Ovary (tissue), 3 donors: ENCODE measurements at regions not wholly inside any gene's neighbourhood (a gene's known extent, or its start where the extent isn't known, plus 50 kb on each side); places are given as distances from the start of the nearest gene placed in this dataset.

ENCODE experiments used
- POLR2A ChIP-seq: fragments of 450-650 bp; IDR thresholded peaks from one replicate; pipeline ENCODE4 v1.6.1; 2017; ENCODE audit warnings: antibody characterized with exemption, mild to moderate bottlenecking, moderate library complexity
- TF ChIP-seq, protein P1 (sequence below), 3 donors: fragments of 450-650 bp in 2 of 3; fragments of 200-600 bp in 1 of 3; IDR thresholded peaks; one replicate each; pipeline versions ENCODE4 v1.5.1 to v1.8.0; 2016 to 2022; ENCODE audit warnings: antibody characterized with exemption in 3 of 3, mild to moderate bottlenecking in 1 of 3
- donor health status: DM: no; HTN: no; CAD: no.

DNA sequence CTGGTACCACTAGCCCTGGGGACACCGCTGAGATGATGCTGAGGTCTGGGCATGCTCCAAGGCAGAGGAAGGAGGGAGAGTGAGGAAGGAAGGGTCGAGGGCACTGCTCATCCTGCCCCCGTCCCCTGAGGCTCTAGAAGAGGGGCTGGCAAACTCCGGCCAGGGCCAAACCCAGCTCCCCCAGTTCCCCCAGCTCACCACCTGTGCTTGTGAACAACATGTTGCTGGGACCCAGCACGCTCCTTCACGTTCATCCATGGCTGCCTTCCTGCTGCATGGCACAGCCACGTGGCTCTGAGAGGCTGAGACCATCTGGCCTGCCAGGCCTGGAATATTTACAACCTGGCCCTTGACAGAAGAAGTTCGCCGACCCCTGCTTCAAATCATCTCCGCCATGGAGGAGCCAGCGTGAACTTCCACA lies 81.2 kb downstream of the RBFOX3 start:
- TF ChIP-seq, protein P1, sequence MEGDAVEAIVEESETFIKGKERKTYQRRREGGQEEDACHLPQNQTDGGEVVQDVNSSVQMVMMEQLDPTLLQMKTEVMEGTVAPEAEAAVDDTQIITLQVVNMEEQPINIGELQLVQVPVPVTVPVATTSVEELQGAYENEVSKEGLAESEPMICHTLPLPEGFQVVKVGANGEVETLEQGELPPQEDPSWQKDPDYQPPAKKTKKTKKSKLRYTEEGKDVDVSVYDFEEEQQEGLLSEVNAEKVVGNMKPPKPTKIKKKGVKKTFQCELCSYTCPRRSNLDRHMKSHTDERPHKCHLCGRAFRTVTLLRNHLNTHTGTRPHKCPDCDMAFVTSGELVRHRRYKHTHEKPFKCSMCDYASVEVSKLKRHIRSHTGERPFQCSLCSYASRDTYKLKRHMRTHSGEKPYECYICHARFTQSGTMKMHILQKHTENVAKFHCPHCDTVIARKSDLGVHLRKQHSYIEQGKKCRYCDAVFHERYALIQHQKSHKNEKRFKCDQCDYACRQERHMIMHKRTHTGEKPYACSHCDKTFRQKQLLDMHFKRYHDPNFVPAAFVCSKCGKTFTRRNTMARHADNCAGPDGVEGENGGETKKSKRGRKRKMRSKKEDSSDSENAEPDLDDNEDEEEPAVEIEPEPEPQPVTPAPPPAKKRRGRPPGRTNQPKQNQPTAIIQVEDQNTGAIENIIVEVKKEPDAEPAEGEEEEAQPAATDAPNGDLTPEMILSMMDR (IDR thresholded peaks at IDR 0.05), result no peak
- no peak for TF ChIP-seq POLR2A
